Heart left ventricle (tissue), 16 donors: ENCODE measurements at regions not wholly inside any gene's neighbourhood (a gene's known extent, or its start where the extent isn't known, plus 50 kb on each side); places are given as distances from the start of the nearest gene placed in this dataset.

ENCODE experiments used
- ATAC-seq, 4 donors: fragments of 200-7000 bp; cut with Tn5 transposase; one replicate each; pipeline ENCODE4 v1.9.1; 2020 to 2022; ENCODE audit warnings: moderate library complexity in 4 of 4, mild to moderate bottlenecking in 3 of 4, moderate number of reproducible peaks in 1 of 4
- DNase-seq, 5 donors: peaks; one replicate each; pipeline ENCODE4 v3.0.0-alpha.2; 2020
- H3K27ac ChIP-seq, 12 donors: fragments of 200-600 bp; sonication (generic) in 4 of 12; one replicate each; pipeline versions ENCODE4 v1.5.0 to v1.8.0; 2016 to 2022; ENCODE audit warnings: mild to moderate bottlenecking in 2 of 12
- H3K27me3 ChIP-seq, 9 donors: fragments of 200-600 bp; sonication (generic) in 2 of 9; one replicate each; pipeline versions ENCODE4 v1.5.1 to v1.8.0; 2016 to 2022; ENCODE audit warnings: mild to moderate bottlenecking in 3 of 9
- H3K36me3 ChIP-seq, 9 donors: fragments of 200-600 bp; sonication (generic) in 2 of 9; one replicate each; pipeline versions ENCODE4 v1.5.0 to v1.8.0; 2018 to 2022; ENCODE audit warnings: mild to moderate bottlenecking in 2 of 9
- H3K4me1 ChIP-seq, 12 donors: fragments of 200-600 bp; sonication (generic) in 4 of 12; one replicate each; pipeline versions ENCODE4 v1.5.0 to v1.8.0; 2016 to 2022; ENCODE audit warnings: mild to moderate bottlenecking in 3 of 12
- H3K4me3 ChIP-seq, 12 donors: fragments of 200-600 bp; sonication (generic) in 4 of 12; one replicate each; pipeline versions ENCODE4 v1.5.0 to v1.8.0; 2017 to 2022; ENCODE audit warnings: mild to moderate bottlenecking in 9 of 12, moderate library complexity in 4 of 12
- H3K9me3 ChIP-seq, 12 donors: fragments of 200-600 bp; sonication (generic) in 4 of 12; one replicate each; pipeline versions ENCODE4 v1.5.0 to v1.8.0; 2016 to 2022; ENCODE audit warnings: mild to moderate bottlenecking in 1 of 12
- POLR2A ChIP-seq, 2 donors: fragments of 450-650 bp; IDR thresholded peaks; one replicate each; pipeline ENCODE4 v1.6.1; 2017; ENCODE audit warnings: antibody characterized with exemption in 2 of 2, mild to moderate bottlenecking in 2 of 2, moderate library complexity in 2 of 2
- WGBS, 4 donors: extraction: QIAGEN DNeasy Blood & Tissue Kit in 2 of 4; methylation state at CpG; one replicate each; pipeline versions ENCODE4 v1.1.5 to v1.1.7; 2013 to 2018; 5-methylcytosine and 5-hydroxymethylcytosine counted together
- intact Hi-C, 10 donors: fragments of 100-400 bp; cut with DNase I; formaldehyde crosslinking; loops; one replicate each; pipeline versions ENCODE4 v1.11.1 to v1.14.2; 2022
- TF ChIP-seq, protein P1 (sequence below), 12 donors: fragments of 200-600 bp; sonication (generic) in 4 of 12; IDR thresholded peaks; one replicate each; pipeline versions ENCODE4 v1.5.0 to v1.8.0; 2018 to 2022; ENCODE audit warnings: antibody characterized with exemption in 12 of 12, mild to moderate bottlenecking in 5 of 12
- donor health status: ischemic (EF 13 %, LVEDD 7.1; RV severe dilation, severe dysfunction).
- donor health status: healthy with polysubstance abuse.
- donor health status: DM: no; HTN: yes; CAD: no.
- donor health status: DM: no; HTN: no; CAD: no.
- donor health status: ischemic (EF 25% LVEDD 6.9; RV normal size, moderate dysfunction).
- donor health status: ischemic (EF 25% LVEDD 5.7; RV mildly dilated, moderate dysfunction).
- donor health status: healthy.
- donor health status: DM: yes; HTN: yes; CAD: no.
- donor health status: ischemic (EF 35%, LVEDD 5.7; RV mildly dilated, moderate dysfunction).
- donor health status: nonischemic (EF 11% LVEDD 7.7; RV severe dilation, severe dysfunction).
- donor health status: DM: yes; HTN: yes; CAD: no.
- donor health status: PGD.
- donor health status: ischemic (EF 29% LVEDD 5.4; RV normal size, mild dysfunction).
- donor health status: nonischemic (EF 23%, LVEDD 6.1; RV moderate dilation, normal function).

DNA sequence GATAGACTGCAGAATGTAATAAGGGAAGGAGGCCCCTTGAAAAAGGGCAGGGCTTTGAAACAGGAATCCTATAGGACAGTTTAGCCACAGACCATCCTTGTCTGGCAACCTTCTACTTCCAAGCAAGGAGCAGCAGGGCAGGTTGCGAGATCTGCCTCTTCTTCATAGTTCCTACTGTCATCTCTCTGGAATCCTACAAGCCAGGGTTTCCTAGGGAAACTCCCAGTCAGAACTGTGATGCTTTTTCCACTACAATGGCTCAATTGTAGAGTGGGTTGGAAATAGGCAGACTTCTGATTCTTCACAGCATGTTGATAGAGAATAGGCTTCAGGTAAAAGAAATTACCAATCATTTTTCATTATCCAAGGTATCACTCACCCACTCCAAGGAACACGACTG is 186.3 kb downstream of the DACT1 start:
- intact Hi-C loops: no loop called here
- H3K27me3 ChIP-seq: no peaks in the 10 kb centered on the region
- DNase-seq (no peak), ATAC-seq (no peak)
- H3K4me1 ChIP-seq: no peaks in the 10 kb centered on the region
- H3K36me3 ChIP-seq: no peaks in the 10 kb centered on the region
- H3K9me3 ChIP-seq: peaks cover 0 to 9% (median 2%) of the 10 kb centered on the region in 12 donors
- WGBS, 4 donors: 87 to 95% (median 90%) methylated on average over 2 of the region's 2 CpGs
- H3K4me3 ChIP-seq: no peak overlapping the region
- no peak for TF ChIP-seq POLR2A (IDR thresholded peaks at IDR 0.05)
- TF ChIP-seq, protein P1, sequence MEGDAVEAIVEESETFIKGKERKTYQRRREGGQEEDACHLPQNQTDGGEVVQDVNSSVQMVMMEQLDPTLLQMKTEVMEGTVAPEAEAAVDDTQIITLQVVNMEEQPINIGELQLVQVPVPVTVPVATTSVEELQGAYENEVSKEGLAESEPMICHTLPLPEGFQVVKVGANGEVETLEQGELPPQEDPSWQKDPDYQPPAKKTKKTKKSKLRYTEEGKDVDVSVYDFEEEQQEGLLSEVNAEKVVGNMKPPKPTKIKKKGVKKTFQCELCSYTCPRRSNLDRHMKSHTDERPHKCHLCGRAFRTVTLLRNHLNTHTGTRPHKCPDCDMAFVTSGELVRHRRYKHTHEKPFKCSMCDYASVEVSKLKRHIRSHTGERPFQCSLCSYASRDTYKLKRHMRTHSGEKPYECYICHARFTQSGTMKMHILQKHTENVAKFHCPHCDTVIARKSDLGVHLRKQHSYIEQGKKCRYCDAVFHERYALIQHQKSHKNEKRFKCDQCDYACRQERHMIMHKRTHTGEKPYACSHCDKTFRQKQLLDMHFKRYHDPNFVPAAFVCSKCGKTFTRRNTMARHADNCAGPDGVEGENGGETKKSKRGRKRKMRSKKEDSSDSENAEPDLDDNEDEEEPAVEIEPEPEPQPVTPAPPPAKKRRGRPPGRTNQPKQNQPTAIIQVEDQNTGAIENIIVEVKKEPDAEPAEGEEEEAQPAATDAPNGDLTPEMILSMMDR (IDR thresholded peaks at IDR 0.05): no peak
- no peak overlapping the region for H3K27ac ChIP-seq

GRCh38 chr14:58824796-58825195 is 187.0 kb downstream of the DACT1 start:
- 56 to 70% (median 61%) methylated on average over 3 of the region's 3 CpGs for WGBS, 4 donors
- intact Hi-C loops: no loop called here
- no peaks in the 10 kb centered on the region for H3K27me3 ChIP-seq
- TF ChIP-seq POLR2A (IDR thresholded peaks at IDR 0.05): no peak
- TF ChIP-seq, protein P1 (IDR thresholded peaks at IDR 0.05): no peak
- H3K27ac ChIP-seq: no peak overlapping the region
- no peaks in the 10 kb centered on the region for H3K36me3 ChIP-seq
- no peak overlapping the region for H3K4me3 ChIP-seq
- DNase-seq: no peak
- peaks cover 0 to 9% (median 2%) of the 10 kb centered on the region in 12 donors for H3K9me3 ChIP-seq
- no peak for ATAC-seq
- H3K4me1 ChIP-seq: no peaks in the 10 kb centered on the region

- Histone ChIP-seq H3K36me3 (no peaks in the 10 kb centered on the region), H3K27me3 (no peaks in the 10 kb centered on the region), H3K4me3 (no peak overlapping the region), H3K27ac (no peak overlapping the region), H3K4me1 (no peaks in the 10 kb centered on the region), H3K9me3 (peaks cover 0 to 9% (median 2%) of the 10 kb centered on the region in 12 donors)
- ATAC-seq (no peak), DNase-seq (no peak)
- intact Hi-C loops: no loop called here
- WGBS, 4 donors: 62 to 70% (median 64%) methylated on average over 2 of the region's 2 CpGs
- TF ChIP-seq POLR2A (IDR thresholded peaks at IDR 0.05): no peak
- TF ChIP-seq, protein P1 (IDR thresholded peaks at IDR 0.05): no peak
Measured at GRCh38 chr14:58825606-58826005, 187.8 kb downstream of the DACT1 start.

GRCh38 chr14:58826845-58827686 is 189.3 kb downstream of the DACT1 start:
- WGBS, 4 donors: 85 to 87% (median 86%) methylated on average over 8 to 9 of the region's 9 CpGs
- Histone ChIP-seq H3K27ac (no peak overlapping the region), H3K27me3 (no peaks in the 10 kb centered on the region), H3K4me3 (no peak overlapping the region), H3K9me3 (peaks cover 0 to 9% (median 2%) of the 10 kb centered on the region in 12 donors), H3K36me3 (no peaks in the 10 kb centered on the region), H3K4me1 (no peaks in the 10 kb centered on the region)
- intact Hi-C loops: no loop called here
- DNase-seq: no peak
- TF ChIP-seq, protein P1 (IDR thresholded peaks at IDR 0.05): peak in 5 of 12 donors; percentile 7 to 55 (median 22)
- TF ChIP-seq POLR2A (IDR thresholded peaks at IDR 0.05): no peak
- no peak for ATAC-seq
